AG20443 (cell line): ENCODE measurements at regions not wholly inside any gene's neighbourhood (a gene's known extent, or its start where the extent isn't known, plus 50 kb on each side); places are given as distances from the start of the nearest gene placed in this dataset.

Experiments
- DNase-seq: peaks from one replicate; pipeline ENCODE4 v3.0.0; 2012; ENCODE audit warnings: low spot score, mixed read lengths

DNA sequence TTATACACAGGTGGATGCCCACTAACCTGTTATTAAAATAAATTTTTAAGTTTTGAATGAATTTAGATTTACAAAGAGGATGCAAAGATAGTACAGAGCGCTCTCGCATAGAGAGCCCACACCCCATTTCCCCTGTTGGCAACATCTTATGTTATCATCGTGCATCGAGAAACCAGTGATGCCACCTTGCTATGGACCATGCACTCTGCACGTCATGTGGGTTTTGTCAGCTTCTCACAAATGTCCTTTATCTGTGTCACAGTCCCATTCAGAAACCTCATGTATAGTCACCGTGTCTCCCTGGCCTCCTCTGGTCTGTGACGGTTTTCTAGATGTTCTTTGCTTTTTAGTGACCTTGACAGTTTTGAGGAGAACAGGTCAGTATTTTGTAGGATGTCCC lies 60.0 kb downstream of the ING1 start:
- DNase-seq, result no peak

- DNase-seq, result no peak
Observed at GRCh38 chr13:110774051-110774450, 60.6 kb downstream of the ING1 start.

- no peak for DNase-seq
Observed at GRCh38 chr13:110774490-110774889, 61.0 kb downstream of the ING1 start.

GRCh38 chr13:110775576-110775975 lies 62.1 kb downstream of the ING1 start:
- no peak for DNase-seq

DNA sequence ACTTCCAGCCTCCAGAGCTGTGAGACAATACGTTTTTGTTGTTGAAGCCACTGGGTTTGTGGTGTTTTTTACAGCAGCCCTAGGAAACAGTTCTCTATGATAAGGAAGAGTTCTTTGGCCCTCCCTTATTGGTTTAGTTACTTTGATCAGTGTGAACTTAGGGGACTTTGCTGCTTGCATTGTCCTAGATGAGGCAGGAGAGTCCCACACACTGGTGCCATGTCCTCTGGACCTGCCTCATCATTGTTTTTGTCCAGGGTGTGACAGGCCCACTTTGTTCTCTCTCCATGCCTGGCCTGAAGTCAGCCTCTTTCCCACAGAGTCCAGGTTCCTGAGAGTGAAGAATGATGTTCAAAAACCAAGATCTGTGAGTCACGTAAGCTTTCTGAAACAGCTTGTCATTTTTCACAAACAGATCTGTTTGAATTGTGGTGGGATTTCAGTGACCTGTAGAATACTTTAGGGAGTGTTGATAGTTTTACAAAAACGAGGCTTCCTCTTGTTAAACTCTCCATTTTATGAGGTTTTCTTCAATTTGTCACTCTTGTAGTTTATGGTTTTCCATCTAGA lies 63.8 kb downstream of the ING1 start:
- no peak for DNase-seq

GRCh38 chr13:110779022-110779421 lies 65.5 kb downstream of the ING1 start:
- no peak for DNase-seq

DNA sequence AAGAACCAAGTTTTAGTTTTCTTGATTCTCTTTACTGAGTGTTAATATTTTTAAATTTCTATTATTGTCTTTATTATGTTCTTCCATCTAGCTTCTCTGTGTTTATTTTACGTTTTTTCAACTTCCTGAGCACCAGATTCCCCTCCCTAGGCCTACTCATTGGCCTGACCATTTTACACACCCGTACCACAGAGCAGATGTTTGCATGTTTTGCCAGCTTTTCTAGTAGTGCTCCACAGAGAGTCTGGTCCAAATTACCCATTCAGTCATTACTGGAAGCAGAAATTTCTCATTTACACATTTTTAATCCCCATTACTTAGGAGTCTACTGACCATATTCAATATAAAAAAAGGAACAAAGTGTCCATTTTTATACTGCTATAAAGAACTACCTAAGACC lies 66.9 kb downstream of the ING1 start:
- DNase-seq, result peak; percentile 48

- DNase-seq, result no peak
Observed at GRCh38 chr13:110782185-110782584, 68.7 kb downstream of the ING1 start.

DNA sequence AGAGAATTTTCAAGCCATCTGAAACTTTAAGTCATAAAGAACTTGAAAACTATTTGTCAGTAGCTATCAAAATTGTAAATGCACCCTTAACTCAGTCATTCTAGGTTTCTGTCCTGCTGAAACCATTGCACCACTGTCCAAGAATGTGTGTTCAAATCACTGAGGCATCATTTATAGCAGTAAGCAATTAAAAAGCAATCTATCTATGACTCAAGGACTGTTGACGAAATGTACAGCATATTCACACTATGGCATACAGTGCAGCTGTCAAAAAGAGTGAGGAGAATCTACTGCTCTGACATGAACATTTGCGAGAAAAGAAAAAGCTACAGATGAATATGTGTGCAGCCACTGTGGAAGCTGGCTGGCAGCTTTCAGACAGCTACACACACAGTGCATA lies 71.2 kb downstream of the ING1 start:
- DNase-seq, result no peak

DNA sequence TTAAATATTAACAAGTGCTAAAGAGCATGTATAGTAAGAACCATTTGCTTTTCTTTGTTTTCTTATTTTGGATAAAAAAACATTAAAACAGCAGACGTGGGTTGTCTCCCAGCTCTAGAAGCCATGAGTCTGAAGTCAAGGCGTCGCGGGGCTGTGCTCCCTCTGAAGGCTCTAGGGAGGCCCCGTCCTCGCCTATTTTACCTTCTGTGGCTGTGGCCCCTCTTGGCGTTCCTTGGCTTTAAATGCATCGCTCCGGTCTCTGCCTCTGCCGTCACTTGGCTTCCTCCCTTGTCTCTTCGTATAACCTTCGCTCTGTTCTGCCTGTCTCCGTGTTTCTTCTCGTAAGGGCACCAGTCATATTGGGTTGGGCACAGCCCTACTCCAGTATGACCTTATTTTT lies 75.3 kb downstream of the ING1 start:
- DNase-seq, result no peak

GRCh38 chr13:110789871-110790270 lies 76.4 kb downstream of the ING1 start:
- DNase-seq, result no peak

DNA sequence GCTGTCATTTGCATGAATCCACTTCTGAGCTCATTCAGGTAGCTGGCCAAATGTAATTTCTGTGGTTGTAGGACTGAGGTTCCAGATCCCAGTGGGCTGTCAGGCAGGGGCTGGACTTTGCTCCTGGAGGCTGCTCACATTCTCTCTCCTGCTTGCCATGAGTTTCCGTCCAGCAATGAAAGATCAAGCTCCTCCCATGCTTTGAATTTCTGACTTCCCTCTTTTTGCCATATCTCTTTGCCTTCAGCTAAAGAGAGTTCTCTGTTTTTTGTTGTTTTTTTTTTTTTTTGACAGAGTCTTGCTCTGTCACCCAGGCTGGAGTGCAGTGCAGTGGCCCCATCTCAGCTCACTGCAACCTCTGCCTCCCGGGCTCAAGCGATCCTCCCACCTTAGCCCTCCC lies 76.9 kb downstream of the ING1 start:
- DNase-seq, result no peak

- DNase-seq, result no peak
Observed at GRCh38 chr13:110794209-110794608, 80.7 kb downstream of the ING1 start.

- no peak for DNase-seq
Observed at GRCh38 chr13:110797230-110797877, 83.9 kb downstream of the ING1 start.

DNA sequence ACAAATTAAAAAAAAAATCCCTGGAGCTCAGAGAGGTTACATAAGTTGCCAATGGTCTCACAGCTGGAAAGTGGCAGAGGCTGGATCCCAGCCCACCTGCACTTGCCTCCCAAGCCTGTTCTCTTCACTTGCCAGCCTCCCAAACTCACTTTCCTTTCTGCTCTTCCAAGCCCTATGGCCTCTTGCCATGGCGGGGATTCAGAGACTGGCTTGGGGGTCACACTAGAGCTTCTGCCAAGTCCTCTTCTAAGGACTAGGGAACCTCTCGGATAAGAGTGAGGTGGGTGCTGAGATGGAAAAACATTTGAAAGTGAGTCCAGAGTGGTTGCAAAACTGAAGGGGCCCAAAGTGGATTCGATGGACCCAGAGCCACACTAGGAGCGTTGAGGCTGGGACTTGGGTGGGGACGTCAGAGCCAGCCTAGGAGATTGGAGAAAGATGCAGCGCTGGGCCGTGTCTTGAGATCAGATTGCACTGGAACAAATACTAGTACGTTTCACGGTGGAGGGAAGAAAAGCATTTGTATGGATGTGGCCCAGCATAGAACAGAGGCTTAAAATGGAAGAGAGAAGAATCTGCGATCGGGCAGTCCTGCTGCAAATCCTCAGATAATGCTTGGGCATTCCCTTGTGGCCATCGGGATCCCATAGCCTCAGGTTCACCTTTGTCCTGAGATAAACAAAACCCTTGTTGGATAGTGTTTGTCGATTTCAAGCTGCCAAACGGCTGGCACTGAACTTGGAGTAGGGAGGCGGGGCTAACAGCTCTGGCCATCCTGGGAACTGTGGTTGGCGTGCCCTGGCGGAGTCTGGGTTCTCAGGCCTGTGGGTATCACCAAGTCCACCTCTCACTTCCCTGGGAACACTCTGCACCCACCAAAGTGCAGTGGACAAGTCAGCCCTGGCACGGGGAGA lies 84.8 kb downstream of the ING1 start:
- no peak for DNase-seq

- DNase-seq, result peak; percentile 84
Observed at GRCh38 chr13:110799246-110800236, 86.0 kb downstream of the ING1 start.

GRCh38 chr13:110801044-110801443 lies 87.5 kb downstream of the ING1 start:
- DNase-seq, result peak; percentile 38

DNA sequence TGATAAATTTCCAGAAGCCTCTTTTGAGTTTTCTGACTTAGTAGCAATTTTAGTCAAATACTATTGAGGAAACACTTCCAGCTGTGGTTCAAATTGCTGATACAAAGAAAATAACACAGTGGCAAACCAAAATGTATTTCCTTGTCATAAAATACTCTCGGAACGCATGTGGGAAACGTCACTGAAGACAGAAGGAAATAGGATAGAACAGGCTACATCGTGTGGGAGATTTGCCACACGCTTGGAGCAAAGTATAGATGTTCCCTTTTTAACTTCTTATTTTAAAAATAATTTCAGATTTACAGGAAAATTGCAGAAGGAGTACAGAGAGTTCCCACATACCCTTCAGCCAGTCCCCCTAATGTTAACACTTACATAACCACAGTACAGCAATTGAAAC lies 88.8 kb downstream of the ING1 start:
- no peak for DNase-seq

DNA sequence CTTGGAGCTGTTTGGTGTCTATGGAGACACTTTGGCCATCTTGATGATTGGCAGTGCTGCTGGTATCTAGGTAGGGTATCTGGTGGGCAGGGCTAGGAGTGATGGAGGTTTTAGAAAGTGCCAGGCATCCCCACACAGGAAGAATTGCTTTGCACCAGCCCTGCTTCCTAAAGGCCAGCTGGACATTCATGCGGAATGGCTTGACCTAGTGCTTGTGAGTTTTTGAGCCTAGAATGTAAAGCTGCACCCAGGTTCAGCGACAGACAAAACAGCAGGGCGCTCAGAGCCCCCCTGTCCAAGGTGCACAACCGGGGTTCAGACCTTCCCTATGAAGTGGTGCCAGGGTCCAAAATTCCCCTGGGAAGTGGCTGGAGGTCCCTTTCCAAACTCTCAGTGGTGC lies 93.1 kb downstream of the ING1 start:
- no peak for DNase-seq

- no peak for DNase-seq
Observed at GRCh38 chr13:110807546-110807945, 94.0 kb downstream of the ING1 start.

DNA sequence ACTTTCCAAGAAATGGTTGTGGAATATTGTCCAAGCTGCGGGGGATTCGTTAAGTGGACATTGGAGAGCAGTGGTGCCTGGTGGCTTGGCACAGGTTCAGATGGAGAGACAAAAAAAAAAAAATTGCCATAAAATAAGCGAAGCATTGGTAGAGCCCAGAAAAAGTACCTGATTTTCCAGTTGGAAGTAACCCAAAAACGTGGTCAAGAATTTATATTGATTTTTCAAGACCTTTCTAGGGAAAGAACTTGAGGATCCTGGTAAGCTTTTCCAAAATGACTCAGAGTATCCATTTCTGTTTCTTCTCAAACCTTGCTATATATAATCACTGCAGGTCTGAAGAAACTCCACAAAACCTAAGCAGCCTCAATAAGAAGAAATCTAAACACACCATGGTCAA lies 94.6 kb downstream of the ING1 start:
- no peak for DNase-seq

- no peak for DNase-seq
Observed at GRCh38 chr13:110809871-110810486, 96.5 kb downstream of the ING1 start.
